Tibial nerve (tissue), 4 donors: ENCODE measurements at regions not wholly inside any gene's neighbourhood (a gene's known extent, or its start where the extent isn't known, plus 50 kb on each side); places are given as distances from the start of the nearest gene placed in this dataset.

Experiments
- CTCF ChIP-seq, 5 experiments: fragments of 200-600 bp in 3 of 5; fragments of 450-650 bp in 2 of 5; sonication (generic) in 3 of 5; IDR thresholded peaks; one replicate each; pipeline ENCODE4 v1.5.1; 2016 to 2019; ENCODE audit warnings: antibody characterized with exemption in 5 of 5, mild to moderate bottlenecking in 3 of 5, moderate library complexity in 2 of 5
- EP300 ChIP-seq, 2 donors: sonication (generic); formaldehyde crosslinking; IDR thresholded peaks; one replicate each; pipeline ENCODE4 v1.6.1; 2017; ENCODE audit warnings: antibody characterized with exemption in 2 of 2, mild to moderate bottlenecking in 1 of 2
- POLR2A ChIP-seq, 2 donors: fragments of 450-650 bp; IDR thresholded peaks; one replicate each; pipeline ENCODE4 v1.6.1; 2017; ENCODE audit warnings: antibody characterized with exemption in 2 of 2, mild to moderate bottlenecking in 2 of 2, moderate library complexity in 2 of 2

- TF ChIP-seq CTCF (IDR thresholded peaks at IDR 0.05) (no peak), POLR2A (IDR thresholded peaks at IDR 0.05) (no peak), EP300 (IDR thresholded peaks at IDR 0.05) (no peak)
These were observed 184.0 kb upstream of the HDDC2 start for GRCh38 chr6:125485757-125486156.
